NCI-H1436 (cell line): ENCODE measurements at regions not wholly inside any gene's neighbourhood (a gene's known extent, or its start where the extent isn't known, plus 50 kb on each side); places are given as distances from the start of the nearest gene placed in this dataset.

Source experiments
- DNase-seq: peaks from one replicate; lab custom pipeline; 2025; lab: John Stamatoyannopoulos, UW

GRCh38 chr16:17861981-17862479, 391.3 kb upstream of the XYLT1 start:
- no peak for DNase-seq

- DNase-seq, result no peak
These were observed 387.3 kb upstream of the XYLT1 start for GRCh38 chr16:17858061-17858460.

- DNase-seq, result no peak
These were observed 383.2 kb upstream of the XYLT1 start for GRCh38 chr16:17853958-17854357.

GRCh38 chr16:17852977-17853702, 382.4 kb upstream of the XYLT1 start:
- no peak for DNase-seq

- DNase-seq, result no peak
These were observed 380.0 kb upstream of the XYLT1 start for GRCh38 chr16:17850581-17851250.

GRCh38 chr16:17847234-17847795, 376.6 kb upstream of the XYLT1 start:
- DNase-seq, result no peak

- DNase-seq, result no peak
These were observed 375.3 kb upstream of the XYLT1 start for GRCh38 chr16:17846030-17846429.

GRCh38 chr16:17845031-17845430, 374.3 kb upstream of the XYLT1 start:
- DNase-seq, result no peak

GRCh38 chr16:17843905-17844304, 373.1 kb upstream of the XYLT1 start:
- no peak for DNase-seq

- DNase-seq, result no peak
These were observed 369.1 kb upstream of the XYLT1 start for GRCh38 chr16:17839907-17840306.

GRCh38 chr16:17839272-17839671, 368.5 kb upstream of the XYLT1 start:
- no peak for DNase-seq

GRCh38 chr16:17836868-17837602, 366.3 kb upstream of the XYLT1 start:
- DNase-seq, result no peak

GRCh38 chr16:17835118-17835876, 364.5 kb upstream of the XYLT1 start:
- DNase-seq, result no peak

GRCh38 chr16:17832738-17833137, 362.0 kb upstream of the XYLT1 start:
- DNase-seq, result no peak

- no peak for DNase-seq
These were observed 360.6 kb upstream of the XYLT1 start for GRCh38 chr16:17831330-17831729.

- DNase-seq, result no peak
These were observed 359.9 kb upstream of the XYLT1 start for GRCh38 chr16:17830651-17831050.

- DNase-seq, result no peak
These were observed 359.1 kb upstream of the XYLT1 start for GRCh38 chr16:17829811-17830210.

- DNase-seq, result no peak
These were observed 357.3 kb upstream of the XYLT1 start for GRCh38 chr16:17828012-17828411.

- DNase-seq, result no peak
These were observed 356.6 kb upstream of the XYLT1 start for GRCh38 chr16:17827313-17827712.

- DNase-seq, result no peak
These were observed 347.2 kb upstream of the XYLT1 start for GRCh38 chr16:17817943-17818342.

- no peak for DNase-seq
These were observed 346.5 kb upstream of the XYLT1 start for GRCh38 chr16:17817260-17817659.

- no peak for DNase-seq
These were observed 342.0 kb upstream of the XYLT1 start for GRCh38 chr16:17812771-17813170.
